ENCODE measurements at regions not wholly inside any gene's neighbourhood (a gene's known extent, or its start where the extent isn't known, plus 50 kb on each side); places are given as distances from the start of the nearest gene placed in this dataset.

DNA sequence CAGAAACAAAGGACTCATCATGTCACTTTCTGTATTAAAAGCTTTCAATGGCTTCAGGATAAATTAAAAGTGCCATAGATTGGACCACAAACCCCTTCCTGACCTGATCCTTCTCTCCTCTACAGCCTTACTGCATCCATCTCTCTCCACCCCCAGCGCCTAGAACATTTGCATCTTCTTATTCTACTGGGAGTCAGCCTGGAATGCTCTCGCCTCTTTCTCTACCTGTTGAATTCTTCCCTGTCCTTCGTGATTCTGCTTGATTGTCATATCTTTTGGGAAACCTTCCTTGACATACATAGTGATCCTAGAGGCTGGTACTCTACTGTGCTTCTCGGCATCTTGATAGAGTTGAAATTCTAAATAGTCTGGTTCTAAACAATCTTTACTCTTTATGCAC lies 332.0 kb upstream of the PBX1 start:
- Histone ChIP-seq H2AFZ (ENCODE audit: low read depth, low read length) (no peak overlapping the region), H3K9me3 (ENCODE audit: low read length) (no peaks in the 10 kb centered on the region), H3K9ac (ENCODE audit: low read length) (no peak overlapping the region), H3K4me2 (ENCODE audit: low read length) (no peak overlapping the region), H3K9me2 (ENCODE audit: insufficient read depth, low read length) (no peaks in the 10 kb centered on the region), H3K79me2 (replicated peaks; ENCODE audit: insufficient read depth, low read length) (no peaks in the 10 kb centered on the region), H3K27ac (ENCODE audit: low read length) (no peak overlapping the region), H3K4me3 (ENCODE audit: low read length) (no peak overlapping the region), H4K20me1 (ENCODE audit: insufficient read depth) (no peaks in the 10 kb centered on the region), H3K36me3 (ENCODE audit: insufficient read depth, low read length) (no peaks in the 10 kb centered on the region), H3K27me3 (ENCODE audit: insufficient read depth, low read depth, low read length) (no peaks in the 10 kb centered on the region), H3F3A (ENCODE audit: insufficient read depth, low read length, poor library complexity, severe bottlenecking) (no peaks in the 10 kb centered on the region)
- TF ChIP-seq TAF1 (IDR thresholded peaks at IDR 0.05; ENCODE audit: low read depth) (no peak), MXI1 (conservative IDR thresholded peaks at IDR 0.05; ENCODE audit: poor library complexity, severe bottlenecking) (no peak), POLR2AphosphoS5 (IDR thresholded peaks at IDR 0.05) (no peak), EZH2 (IDR thresholded peaks at IDR 0.05; ENCODE audit: borderline replicate concordance, insufficient read depth, low read length, poor library complexity, severe bottlenecking) (no peak), EP300 (conservative IDR thresholded peaks at IDR 0.05; ENCODE audit: poor library complexity, severe bottlenecking) (no peak), RAD21 (conservative IDR thresholded peaks at IDR 0.05) (no peak), SMC3 (conservative IDR thresholded peaks at IDR 0.05; ENCODE audit: poor library complexity) (no peak)
- TF ChIP-seq, protein P1, sequence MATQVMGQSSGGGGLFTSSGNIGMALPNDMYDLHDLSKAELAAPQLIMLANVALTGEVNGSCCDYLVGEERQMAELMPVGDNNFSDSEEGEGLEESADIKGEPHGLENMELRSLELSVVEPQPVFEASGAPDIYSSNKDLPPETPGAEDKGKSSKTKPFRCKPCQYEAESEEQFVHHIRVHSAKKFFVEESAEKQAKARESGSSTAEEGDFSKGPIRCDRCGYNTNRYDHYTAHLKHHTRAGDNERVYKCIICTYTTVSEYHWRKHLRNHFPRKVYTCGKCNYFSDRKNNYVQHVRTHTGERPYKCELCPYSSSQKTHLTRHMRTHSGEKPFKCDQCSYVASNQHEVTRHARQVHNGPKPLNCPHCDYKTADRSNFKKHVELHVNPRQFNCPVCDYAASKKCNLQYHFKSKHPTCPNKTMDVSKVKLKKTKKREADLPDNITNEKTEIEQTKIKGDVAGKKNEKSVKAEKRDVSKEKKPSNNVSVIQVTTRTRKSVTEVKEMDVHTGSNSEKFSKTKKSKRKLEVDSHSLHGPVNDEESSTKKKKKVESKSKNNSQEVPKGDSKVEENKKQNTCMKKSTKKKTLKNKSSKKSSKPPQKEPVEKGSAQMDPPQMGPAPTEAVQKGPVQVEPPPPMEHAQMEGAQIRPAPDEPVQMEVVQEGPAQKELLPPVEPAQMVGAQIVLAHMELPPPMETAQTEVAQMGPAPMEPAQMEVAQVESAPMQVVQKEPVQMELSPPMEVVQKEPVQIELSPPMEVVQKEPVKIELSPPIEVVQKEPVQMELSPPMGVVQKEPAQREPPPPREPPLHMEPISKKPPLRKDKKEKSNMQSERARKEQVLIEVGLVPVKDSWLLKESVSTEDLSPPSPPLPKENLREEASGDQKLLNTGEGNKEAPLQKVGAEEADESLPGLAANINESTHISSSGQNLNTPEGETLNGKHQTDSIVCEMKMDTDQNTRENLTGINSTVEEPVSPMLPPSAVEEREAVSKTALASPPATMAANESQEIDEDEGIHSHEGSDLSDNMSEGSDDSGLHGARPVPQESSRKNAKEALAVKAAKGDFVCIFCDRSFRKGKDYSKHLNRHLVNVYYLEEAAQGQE (IDR thresholded peaks at IDR 0.05; ENCODE audit: borderline replicate concordance): no peak
- TF ChIP-seq, protein P2, sequence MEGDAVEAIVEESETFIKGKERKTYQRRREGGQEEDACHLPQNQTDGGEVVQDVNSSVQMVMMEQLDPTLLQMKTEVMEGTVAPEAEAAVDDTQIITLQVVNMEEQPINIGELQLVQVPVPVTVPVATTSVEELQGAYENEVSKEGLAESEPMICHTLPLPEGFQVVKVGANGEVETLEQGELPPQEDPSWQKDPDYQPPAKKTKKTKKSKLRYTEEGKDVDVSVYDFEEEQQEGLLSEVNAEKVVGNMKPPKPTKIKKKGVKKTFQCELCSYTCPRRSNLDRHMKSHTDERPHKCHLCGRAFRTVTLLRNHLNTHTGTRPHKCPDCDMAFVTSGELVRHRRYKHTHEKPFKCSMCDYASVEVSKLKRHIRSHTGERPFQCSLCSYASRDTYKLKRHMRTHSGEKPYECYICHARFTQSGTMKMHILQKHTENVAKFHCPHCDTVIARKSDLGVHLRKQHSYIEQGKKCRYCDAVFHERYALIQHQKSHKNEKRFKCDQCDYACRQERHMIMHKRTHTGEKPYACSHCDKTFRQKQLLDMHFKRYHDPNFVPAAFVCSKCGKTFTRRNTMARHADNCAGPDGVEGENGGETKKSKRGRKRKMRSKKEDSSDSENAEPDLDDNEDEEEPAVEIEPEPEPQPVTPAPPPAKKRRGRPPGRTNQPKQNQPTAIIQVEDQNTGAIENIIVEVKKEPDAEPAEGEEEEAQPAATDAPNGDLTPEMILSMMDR (IDR thresholded peaks at IDR 0.05; ENCODE audit: poor library complexity, severe bottlenecking): no peak

- Histone ChIP-seq H3K4me2 (ENCODE audit: low read length) (no peak overlapping the region), H3K27me3 (ENCODE audit: insufficient read depth, low read depth, low read length) (no peaks in the 10 kb centered on the region), H3F3A (ENCODE audit: insufficient read depth, low read length, poor library complexity, severe bottlenecking) (no peaks in the 10 kb centered on the region), H3K9me2 (ENCODE audit: insufficient read depth, low read length) (no peaks in the 10 kb centered on the region), H3K27ac (ENCODE audit: low read length) (no peak overlapping the region), H3K36me3 (ENCODE audit: insufficient read depth, low read length) (no peaks in the 10 kb centered on the region), H2AFZ (ENCODE audit: low read depth, low read length) (no peak overlapping the region), H4K20me1 (ENCODE audit: insufficient read depth) (no peaks in the 10 kb centered on the region), H3K9ac (ENCODE audit: low read length) (no peak overlapping the region), H3K4me3 (ENCODE audit: low read length) (no peak overlapping the region), H3K79me2 (replicated peaks; ENCODE audit: insufficient read depth, low read length) (no peaks in the 10 kb centered on the region), H3K9me3 (ENCODE audit: low read length) (no peaks in the 10 kb centered on the region)
- TF ChIP-seq TAF1 (IDR thresholded peaks at IDR 0.05; ENCODE audit: low read depth): no peak
- TF ChIP-seq, protein P2 (IDR thresholded peaks at IDR 0.05; ENCODE audit: poor library complexity, severe bottlenecking): no peak
- no peak for TF ChIP-seq EZH2 (IDR thresholded peaks at IDR 0.05; ENCODE audit: borderline replicate concordance, insufficient read depth, low read length, poor library complexity, severe bottlenecking)
- no peak for TF ChIP-seq SMC3 (conservative IDR thresholded peaks at IDR 0.05; ENCODE audit: poor library complexity)
- TF ChIP-seq POLR2AphosphoS5 (IDR thresholded peaks at IDR 0.05): no peak
- no peak for TF ChIP-seq RAD21 (conservative IDR thresholded peaks at IDR 0.05)
- TF ChIP-seq, protein P1 (IDR thresholded peaks at IDR 0.05; ENCODE audit: borderline replicate concordance): no peak
- TF ChIP-seq MXI1 (conservative IDR thresholded peaks at IDR 0.05; ENCODE audit: poor library complexity, severe bottlenecking): no peak
- TF ChIP-seq EP300 (conservative IDR thresholded peaks at IDR 0.05; ENCODE audit: poor library complexity, severe bottlenecking): no peak
Observed at GRCh38 chr1:164228928-164229327, 330.1 kb upstream of the PBX1 start.

Data from neural cell (in vitro differentiated cells).